Thymus (tissue), 11 donors: ENCODE measurements at regions not wholly inside any gene's neighbourhood (a gene's known extent, or its start where the extent isn't known, plus 50 kb on each side); places are given as distances from the start of the nearest gene placed in this dataset.
A peak's percentile ranks its signal among the peaks of the same experiment; 100 is the strongest.

Experiments
- DNase-seq, 9 donors: peaks; one replicate each; pipeline ENCODE4 v3.0.0-alpha.2; 2013; ENCODE audit warnings: low spot score in 9 of 9, low read depth in 6 of 9, missing footprints in 1 of 9
- H3K27ac ChIP-seq, 2 donors: one replicate each; pipeline ENCODE4 v1.5.1; 2013; ENCODE audit warnings: control low read depth in 1 of 2, low read depth in 1 of 2, low read length in 1 of 2, mild to moderate bottlenecking in 1 of 2, moderate library complexity in 1 of 2
- H3K27me3 ChIP-seq, 2 donors: one replicate each; pipeline ENCODE4 v1.5.1; 2013; ENCODE audit warnings: low read length in 1 of 2; ENCODE audit not compliant: control insufficient read depth in 2 of 2, insufficient read depth in 1 of 2
- H3K36me3 ChIP-seq, 2 donors: one replicate each; pipeline ENCODE4 v1.5.1; 2013; ENCODE audit warnings: low read length in 1 of 2, mild to moderate bottlenecking in 1 of 2, moderate library complexity in 1 of 2; ENCODE audit not compliant: control insufficient read depth in 2 of 2, insufficient read depth in 2 of 2
- H3K4me1 ChIP-seq, 2 donors: one replicate each; pipeline ENCODE4 v1.5.1; 2013; ENCODE audit warnings: low read length in 2 of 2; ENCODE audit not compliant: control insufficient read depth in 2 of 2, insufficient read depth in 2 of 2
- H3K4me3 ChIP-seq, 2 donors: one replicate each; pipeline ENCODE4 v1.5.1; 2013; ENCODE audit warnings: low read length in 2 of 2, control low read depth in 1 of 2, mild to moderate bottlenecking in 1 of 2
- H3K9me3 ChIP-seq, 2 donors: one replicate each; pipeline ENCODE4 v1.5.1; 2013; ENCODE audit warnings: low read length in 1 of 2, mild to moderate bottlenecking in 1 of 2; ENCODE audit not compliant: control insufficient read depth in 2 of 2, insufficient read depth in 1 of 2
- WGBS: extraction: QIAGEN DNeasy Blood & Tissue Kit; methylation state at CpG from one replicate; pipeline ENCODE4 v1.1.7; 2013; 5-methylcytosine and 5-hydroxymethylcytosine counted together
- donor health status: healthy.

DNA sequence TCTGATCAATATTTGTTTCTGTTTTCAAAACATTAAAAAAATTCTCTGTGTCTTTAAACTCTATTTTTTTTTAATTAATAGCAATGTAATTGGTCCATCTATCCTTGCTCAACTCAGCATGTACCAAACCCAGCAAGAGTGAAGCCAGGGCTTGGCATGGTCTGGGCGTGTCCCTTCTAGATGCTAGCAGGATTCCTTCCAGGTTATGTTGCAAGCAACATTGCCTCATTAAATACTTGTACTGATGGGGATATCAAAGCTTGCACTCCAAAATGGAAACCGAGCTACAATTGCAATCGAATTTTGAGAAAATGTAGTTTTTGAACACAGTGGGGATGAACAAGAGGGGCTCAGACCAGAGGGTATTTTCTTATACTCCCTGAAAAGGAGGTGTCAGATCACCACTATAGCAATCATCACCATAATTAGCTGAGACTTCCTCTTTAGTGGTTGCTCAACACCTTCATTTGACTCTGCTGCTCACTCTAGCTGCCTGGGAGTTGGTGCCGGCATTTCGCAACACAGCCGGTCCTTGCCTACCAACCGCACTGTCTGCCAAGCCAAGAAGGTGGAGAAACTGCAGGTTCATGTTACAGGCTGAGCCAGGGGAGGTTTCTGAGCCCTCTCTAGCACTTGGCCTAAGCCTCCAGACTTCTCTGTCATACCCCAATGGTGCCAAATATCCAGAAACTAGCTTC, 67.8 kb upstream of the RALGAPA2 start:
- 42% methylated on average over 7 of the region's 7 CpGs for WGBS
- Histone ChIP-seq H3K27ac (no peak overlapping the region), H3K27me3 (peaks cover 0 to 2% of the 10 kb centered on the region in 2 donors), H3K4me1 (peaks cover 0 to 2% of the 10 kb centered on the region in 2 donors), H3K9me3 (no peaks in the 10 kb centered on the region), H3K4me3 (no peak overlapping the region), H3K36me3 (no peaks in the 10 kb centered on the region)
- DNase-seq, result peak in 1 of 9 donors; percentile 32

DNA sequence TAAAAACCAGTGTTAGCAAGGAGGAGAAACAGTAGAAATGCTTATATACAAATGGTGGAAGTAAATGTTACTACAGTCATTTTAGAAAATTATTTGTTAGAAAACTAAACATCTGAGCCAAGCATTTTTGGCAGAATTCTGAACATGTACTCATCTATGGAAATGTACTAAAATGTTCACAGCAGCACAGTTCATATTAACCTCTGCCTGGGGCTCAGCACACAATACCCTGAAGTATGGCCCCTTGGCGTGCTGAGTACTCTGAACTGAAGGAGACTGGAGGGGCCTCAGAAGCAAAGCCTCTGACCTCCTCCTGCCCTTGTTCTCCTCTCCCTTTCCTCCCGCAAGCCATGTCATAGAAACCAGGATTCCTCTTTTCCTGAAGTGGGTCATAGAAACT, 66.2 kb upstream of the RALGAPA2 start:
- Histone ChIP-seq H3K9me3 (no peaks in the 10 kb centered on the region), H3K36me3 (no peaks in the 10 kb centered on the region), H3K4me3 (no peak overlapping the region), H3K27me3 (peaks cover 0 to 2% of the 10 kb centered on the region in 2 donors), H3K27ac (no peak overlapping the region), H3K4me1 (peaks cover 0 to 2% of the 10 kb centered on the region in 2 donors)
- DNase-seq, result no peak
- WGBS, result 98% methylated on average over 2 of the region's 2 CpGs

DNA sequence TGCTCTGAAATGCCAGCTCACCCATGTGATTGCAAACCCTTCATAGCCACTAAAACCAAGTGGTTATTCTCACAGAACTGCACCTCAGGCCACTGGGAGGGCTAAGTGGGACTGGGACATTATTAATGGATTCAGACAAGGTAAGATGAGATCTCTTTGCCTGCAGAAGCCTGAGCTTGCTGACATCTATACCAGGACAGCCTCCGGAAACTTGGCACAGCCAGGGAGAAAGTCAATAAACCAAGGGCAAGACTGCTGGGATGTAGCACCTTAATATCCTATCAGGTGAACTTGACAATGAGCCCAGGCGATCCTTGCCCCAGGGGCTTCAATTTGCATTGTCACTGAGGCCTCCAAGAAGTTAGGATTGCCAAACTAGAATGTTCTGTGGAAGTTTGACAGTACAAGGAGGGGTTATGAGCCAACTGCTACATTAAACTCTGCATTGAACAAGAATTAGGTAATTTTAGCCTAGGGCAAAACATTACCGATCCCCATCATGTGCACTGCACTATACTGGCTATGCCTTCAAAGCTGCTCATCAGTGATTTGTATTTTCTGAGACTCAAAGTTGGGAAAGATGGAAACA, 60.1 kb upstream of the RALGAPA2 start:
- H3K27ac ChIP-seq, result no peak overlapping the region
- H3K4me1 ChIP-seq, result no peaks in the 10 kb centered on the region
- peaks cover 0 to 7% of the 10 kb centered on the region in 2 donors for H3K9me3 ChIP-seq
- H3K36me3 ChIP-seq, result no peaks in the 10 kb centered on the region
- H3K4me3 ChIP-seq, result no peak overlapping the region
- WGBS, result 94% methylated on average over 3 of the region's 3 CpGs
- no peak for DNase-seq
- no peaks in the 10 kb centered on the region for H3K27me3 ChIP-seq

DNA sequence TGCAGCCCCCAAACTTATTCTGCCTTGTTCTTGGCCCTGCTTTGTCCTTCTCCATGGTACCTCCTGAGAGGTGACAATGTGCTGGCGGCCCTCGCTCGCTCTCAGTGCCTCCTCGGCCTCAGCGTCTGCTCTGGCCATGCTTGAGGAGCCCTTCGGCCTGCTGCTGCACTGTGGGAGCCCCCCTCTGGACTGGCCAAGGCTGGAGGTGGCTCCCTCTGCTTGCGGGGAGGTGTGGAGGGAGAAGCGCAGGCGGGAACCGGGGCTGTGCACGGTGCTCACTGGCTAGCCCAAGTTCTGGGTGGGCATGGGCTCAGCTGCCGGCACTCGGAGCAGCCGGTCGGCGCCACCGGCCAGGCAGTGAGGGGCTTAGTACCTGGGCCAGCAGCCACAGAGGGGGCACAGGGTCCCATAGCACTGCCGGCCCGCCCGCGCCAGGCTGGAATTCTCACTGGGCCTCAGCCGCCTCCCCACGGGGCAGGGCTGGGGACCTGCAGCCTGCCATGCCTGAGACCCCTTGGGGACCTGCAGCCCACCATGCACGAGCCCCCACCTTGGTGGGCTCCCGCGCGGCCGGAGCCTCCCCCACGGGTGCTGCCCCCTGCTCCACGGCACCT, 55.9 kb upstream of the RALGAPA2 start:
- Histone ChIP-seq H3K27ac (no peak overlapping the region), H3K27me3 (no peaks in the 10 kb centered on the region), H3K36me3 (no peaks in the 10 kb centered on the region), H3K9me3 (peaks cover 0 to 7% of the 10 kb centered on the region in 2 donors), H3K4me3 (no peak overlapping the region), H3K4me1 (no peaks in the 10 kb centered on the region)
- DNase-seq, result no peak
- whole genome bisulfite sequencing, result 97% methylated on average over 30 of the region's 30 CpGs

DNA sequence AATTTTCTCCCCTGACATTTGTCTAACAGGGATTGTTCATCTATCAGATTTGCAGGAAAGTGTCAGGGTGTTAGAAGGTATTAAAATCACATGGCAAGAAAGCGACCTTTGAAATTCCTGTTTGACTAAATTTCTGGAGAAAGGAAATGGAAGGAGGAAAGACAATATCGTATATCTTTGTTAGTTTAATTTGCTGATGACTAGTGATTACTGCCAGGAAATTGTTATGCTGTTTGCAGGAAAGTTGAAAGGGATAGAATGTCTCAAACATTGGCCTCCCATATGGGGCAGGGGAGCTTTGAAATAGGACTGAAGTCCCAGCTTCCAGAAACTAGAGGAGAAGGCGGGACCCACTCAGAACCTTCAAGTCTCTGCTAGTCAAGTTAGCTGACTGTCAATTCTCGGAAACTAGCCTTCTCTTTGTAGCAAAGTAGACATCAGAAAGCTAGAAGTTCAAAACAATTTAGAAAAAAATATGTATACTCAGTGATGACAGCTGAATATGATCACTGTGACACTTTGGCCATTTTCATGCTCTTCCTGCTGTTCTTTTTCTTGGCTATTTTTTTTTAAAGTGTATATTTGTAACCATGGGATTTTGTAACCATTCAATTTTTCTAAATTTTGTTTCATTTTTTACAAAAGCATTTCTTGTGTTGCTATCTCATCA, 53.4 kb upstream of the RALGAPA2 start:
- WGBS, result 91% methylated on average over 4 of the region's 4 CpGs
- no peak for DNase-seq

DNA sequence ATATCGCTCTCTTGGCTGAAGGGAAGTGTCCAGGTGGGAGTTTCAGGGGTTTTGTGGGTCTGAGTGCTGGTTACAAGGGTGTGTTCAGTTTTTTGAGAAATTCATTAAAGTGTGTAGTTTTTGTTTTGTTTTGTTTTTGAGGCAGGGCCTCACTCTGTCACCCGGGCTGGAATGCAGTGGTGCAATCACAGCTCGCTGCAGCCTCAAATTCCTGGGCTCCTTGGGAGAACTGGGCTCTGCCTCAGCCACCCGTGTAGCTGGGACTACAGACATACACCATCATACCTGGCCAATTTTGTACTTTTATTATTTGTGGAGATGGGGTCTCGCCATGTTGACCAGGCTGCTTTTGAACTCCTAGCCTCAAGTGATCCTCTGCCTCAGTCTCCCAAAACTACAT, 51.2 kb upstream of the RALGAPA2 start:
- DNase-seq, result no peak
- H3K4me1 ChIP-seq, result no peaks in the 10 kb centered on the region
- no peak overlapping the region for H3K4me3 ChIP-seq
- 93% methylated on average over 5 of the region's 5 CpGs for WGBS
- no peak overlapping the region for H3K27ac ChIP-seq
- peaks cover 0 to 7% of the 10 kb centered on the region in 2 donors for H3K9me3 ChIP-seq
- no peaks in the 10 kb centered on the region for H3K27me3 ChIP-seq
- no peaks in the 10 kb centered on the region for H3K36me3 ChIP-seq

More for the DNA sequence above, 53.4 kb upstream of the RALGAPA2 start:
- peaks cover 0 to 7% of the 10 kb centered on the region in 2 donors for H3K9me3 ChIP-seq
- H3K4me3 ChIP-seq, result no peak overlapping the region
- H3K27me3 ChIP-seq, result no peaks in the 10 kb centered on the region
- H3K36me3 ChIP-seq, result no peaks in the 10 kb centered on the region
- peak overlapping the region in 1 of 2 donors; percentile 72 for H3K27ac ChIP-seq
- H3K4me1 ChIP-seq, result no peaks in the 10 kb centered on the region
